ENCODE measurements at regions not wholly inside any gene's neighbourhood (a gene's known extent, or its start where the extent isn't known, plus 50 kb on each side); places are given as distances from the start of the nearest gene placed in this dataset.

GRCh38 chr6:22666021-22666420 is 96.7 kb downstream of the HDGFL1 start:
- TF ChIP-seq CBX8 (IDR thresholded peaks at IDR 0.05) (no peak), JUN (IDR thresholded peaks at IDR 0.05) (no peak), CTCF (IDR thresholded peaks at IDR 0.05) (no peak), NR3C1 (IDR thresholded peaks at IDR 0.05) (no peak), POLR2A (IDR thresholded peaks at IDR 0.05; ENCODE audit: low read length) (no peak)

All from A549 (cell line).